Stimulated activated effector memory CD8-positive, alpha-beta T cell treated with anti-CD3 and anti-CD28 coated beads, Interleukin-12 subunit alpha, Interleukin-12 subunit beta, amount 100 ng/mL, for 72 hours (primary cell): ENCODE measurements at regions not wholly inside any gene's neighbourhood (a gene's known extent, or its start where the extent isn't known, plus 50 kb on each side); places are given as distances from the start of the nearest gene placed in this dataset.

ENCODE experiments used
- ATAC-seq: fragments of 150-1000 bp; cut with Tn5 transposase; 2 replicates; pipeline ENCODE4 v1.10.0; 2021
- DNase-seq, 2 donors: peaks; one replicate each; pipeline ENCODE4 v3.0.0; 2021 to 2022; ENCODE audit warnings: low spot score in 2 of 2
- H3K27ac Mint-ChIP-seq: one replicate; pipeline ENCODE4 v1.8.0; 2022; ENCODE audit warnings: mild to moderate bottlenecking, mixed read lengths
- H3K36me3 Mint-ChIP-seq: one replicate; pipeline ENCODE4 v1.8.0; 2022; ENCODE audit warnings: mild to moderate bottlenecking, mixed read lengths
- H3K4me1 Mint-ChIP-seq: one replicate; pipeline ENCODE4 v1.8.0; 2022; ENCODE audit warnings: mixed read lengths
- H3K4me3 Mint-ChIP-seq: one replicate; pipeline ENCODE4 v1.8.0; 2022; ENCODE audit warnings: mild to moderate bottlenecking, mixed read lengths
- H3K9me3 Mint-ChIP-seq: one replicate; pipeline ENCODE4 v1.8.0; 2022; ENCODE audit warnings: mixed read lengths

DNA sequence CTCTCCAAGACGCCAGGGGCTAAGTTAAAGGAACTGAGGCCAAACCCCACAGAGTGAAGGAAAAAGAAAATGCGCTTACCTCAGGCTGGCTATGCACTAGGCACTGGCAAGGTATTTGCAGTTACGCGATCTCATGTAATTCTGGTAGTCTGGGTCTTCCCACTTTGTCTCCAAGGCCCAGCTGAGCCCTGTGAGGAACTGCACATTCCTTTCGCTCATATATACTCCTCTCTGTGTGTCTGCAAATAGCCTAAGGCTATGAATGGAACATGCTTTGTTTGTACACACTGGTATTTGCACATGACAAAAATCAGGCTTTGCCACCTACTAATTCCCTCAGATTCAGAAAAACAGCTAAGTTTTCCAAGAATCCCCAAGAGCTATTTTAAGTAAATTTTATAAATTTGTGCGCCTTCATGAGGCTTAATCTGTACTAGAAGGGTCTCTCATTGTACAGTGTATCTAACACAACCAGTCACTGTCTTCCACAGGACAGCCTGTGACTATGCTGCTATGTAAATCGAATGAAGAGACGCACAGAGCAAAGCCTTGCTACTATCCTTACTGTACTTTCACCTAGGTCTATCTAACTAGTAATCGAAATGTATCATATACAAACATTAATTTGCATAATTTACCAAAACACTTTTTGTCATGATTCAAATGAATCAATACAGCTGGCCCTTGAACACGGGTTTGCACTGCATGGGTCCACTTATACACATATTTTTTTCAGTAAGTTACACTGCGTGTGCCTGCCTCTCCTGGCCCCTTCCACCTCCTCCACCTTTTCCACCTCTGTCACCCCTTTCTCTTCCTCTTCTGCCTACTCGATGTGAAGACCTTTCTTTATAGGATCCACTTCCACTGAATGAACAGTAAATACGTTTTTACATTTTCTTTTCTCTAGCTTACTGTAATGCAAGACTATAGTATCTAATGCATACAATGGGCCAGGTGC is 87.0 kb downstream of the SIPA1L2 start:
- Mint-ChIP-seq H3K9me3 (no peaks in the 10 kb centered on the region), H3K4me1 (peaks cover 18% of the 10 kb centered on the region), H3K27ac (no peak overlapping the region), H3K36me3 (no peaks in the 10 kb centered on the region), H3K4me3 (no peak overlapping the region)
- no peak for DNase-seq
- ATAC-seq = no peak

DNA sequence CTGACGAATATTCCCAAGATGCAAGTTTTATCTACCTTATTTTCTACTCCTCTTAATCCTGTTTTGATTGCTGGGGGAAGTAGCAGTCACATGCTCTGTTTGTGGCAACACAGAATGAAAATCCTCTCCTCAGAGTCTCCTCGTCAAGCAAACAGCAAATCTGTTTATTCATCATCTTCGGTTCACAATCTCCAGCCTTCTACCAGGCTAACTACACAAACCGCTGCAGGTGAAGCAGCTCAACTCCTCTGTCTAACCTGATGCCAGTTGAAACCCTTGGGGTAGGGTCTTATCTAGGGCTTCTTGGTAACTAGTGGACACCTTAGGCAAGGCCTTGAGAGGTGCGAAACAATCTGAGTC is 91.0 kb downstream of the SIPA1L2 start:
- Mint-ChIP-seq H3K4me3 (no peak overlapping the region), H3K4me1 (peaks cover 20% of the 10 kb centered on the region), H3K36me3 (no peaks in the 10 kb centered on the region), H3K9me3 (no peaks in the 10 kb centered on the region), H3K27ac (no peak overlapping the region)
- no peak for ATAC-seq
- no peak for DNase-seq

DNA sequence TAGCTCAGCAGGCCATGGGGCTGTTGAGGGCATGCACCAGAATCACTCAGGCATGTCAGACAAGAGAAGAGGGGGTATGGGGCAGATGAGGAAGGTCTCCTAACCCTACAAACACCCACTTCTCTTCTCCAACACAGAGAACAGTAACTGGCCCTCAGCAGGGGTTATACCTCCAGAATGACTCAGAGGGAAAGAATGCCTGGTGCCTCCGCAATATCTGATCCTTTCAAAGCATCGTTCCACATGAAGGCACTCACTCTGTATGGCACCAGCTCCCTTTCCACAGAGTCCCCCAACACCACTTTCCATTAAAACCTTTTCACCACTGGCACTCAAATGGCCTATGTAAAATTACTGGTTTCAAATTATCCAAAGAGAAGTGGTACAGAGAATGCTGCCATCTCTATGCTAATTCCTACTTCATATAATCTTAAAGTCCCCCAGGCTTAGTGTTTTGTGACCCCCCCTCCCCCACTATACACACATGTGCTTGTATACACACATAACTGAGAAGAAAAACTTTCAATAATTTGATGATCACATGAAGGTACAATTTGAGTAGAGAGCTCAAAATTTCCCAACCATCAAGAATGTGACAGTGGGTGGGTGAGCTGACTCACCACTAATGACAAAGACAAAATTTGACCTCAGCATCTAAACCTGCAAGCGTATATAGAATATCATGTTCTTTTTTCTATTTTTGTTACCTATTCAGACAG is 91.5 kb downstream of the SIPA1L2 start:
- Mint-ChIP-seq H3K4me3 (no peak overlapping the region), H3K27ac (no peak overlapping the region), H3K4me1 (peaks cover 20% of the 10 kb centered on the region), H3K36me3 (no peaks in the 10 kb centered on the region), H3K9me3 (no peaks in the 10 kb centered on the region)
- ATAC-seq (peak; percentile 82), DNase-seq (no peak)

DNA sequence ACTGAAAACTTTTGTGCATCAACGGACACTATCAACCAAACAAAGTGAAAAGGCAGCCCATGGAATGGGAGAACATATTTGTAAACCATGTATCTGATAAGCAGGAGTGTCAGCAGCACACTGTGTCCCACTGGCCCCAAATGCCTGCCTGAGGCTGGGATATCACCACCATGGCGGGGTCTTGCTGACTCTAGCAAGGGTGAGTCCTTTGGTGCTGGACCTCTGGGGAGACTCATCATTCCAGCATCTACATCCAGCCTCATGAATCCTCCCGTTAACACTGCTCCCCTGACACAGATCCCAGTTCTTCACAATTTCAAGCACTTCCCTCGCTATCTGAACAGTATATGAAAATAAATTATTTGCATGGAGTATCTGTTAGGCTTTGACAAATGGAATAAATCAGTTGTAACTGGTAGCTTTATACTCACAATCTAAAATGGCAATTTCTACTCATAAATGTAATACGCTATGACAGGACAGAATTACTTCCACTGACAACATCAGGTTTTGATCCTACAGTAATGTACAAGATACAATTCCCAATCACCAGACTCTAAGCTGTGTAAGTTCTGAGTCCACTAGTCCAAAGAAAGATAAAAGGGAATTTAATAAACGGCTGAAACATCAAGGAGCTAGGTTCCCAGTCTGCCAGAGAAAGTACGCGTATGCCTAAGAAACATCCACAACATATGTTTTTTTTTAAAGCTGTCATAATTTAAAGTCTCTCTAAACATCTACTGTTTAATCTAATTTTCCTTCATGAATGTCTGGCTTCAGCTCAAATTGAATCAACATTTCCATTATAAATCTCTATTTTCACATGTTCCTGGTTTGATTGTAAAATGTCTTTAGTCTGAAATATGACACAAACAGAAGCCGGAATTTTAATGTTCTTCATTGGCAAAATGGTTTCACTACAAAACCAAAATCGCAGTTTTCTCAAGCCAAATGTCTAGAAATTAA is 95.1 kb downstream of the SIPA1L2 start:
- Mint-ChIP-seq H3K9me3 (no peaks in the 10 kb centered on the region), H3K36me3 (no peaks in the 10 kb centered on the region), H3K4me3 (no peak overlapping the region), H3K27ac (no peak overlapping the region), H3K4me1 (peaks cover 32% of the 10 kb centered on the region)
- DNase-seq (no peak), ATAC-seq (no peak)

DNA sequence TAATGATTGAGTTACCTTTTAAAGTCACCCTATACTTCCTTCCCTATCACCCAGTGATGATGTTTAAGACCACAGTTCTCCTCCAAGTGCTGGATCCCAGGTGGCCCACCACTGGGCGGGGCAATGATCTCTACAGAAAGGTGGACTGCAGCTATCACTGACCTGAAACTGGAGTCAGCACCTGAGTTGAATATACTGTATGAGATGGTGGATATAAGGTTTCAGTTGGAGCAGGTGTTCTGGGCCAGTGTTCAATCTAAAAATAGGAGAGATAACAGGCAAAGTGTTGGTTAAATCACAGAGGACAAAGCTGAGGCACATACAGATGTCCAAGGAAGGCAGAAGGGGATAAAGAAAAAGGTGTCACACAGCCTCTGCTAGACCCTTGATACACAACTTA is 96.6 kb downstream of the SIPA1L2 start:
- Mint-ChIP-seq H3K36me3 (no peaks in the 10 kb centered on the region), H3K27ac (no peak overlapping the region)

GRCh38 chr1:232532901-232533300 is 97.0 kb downstream of the SIPA1L2 start:
- Mint-ChIP-seq H3K36me3 (no peaks in the 10 kb centered on the region), H3K9me3 (no peaks in the 10 kb centered on the region), H3K4me3 (no peak overlapping the region), H3K4me1 (peaks cover 29% of the 10 kb centered on the region), H3K27ac (no peak overlapping the region)
- no peak for ATAC-seq
- DNase-seq = no peak

More for the DNA sequence above, 96.6 kb downstream of the SIPA1L2 start:
- Mint-ChIP-seq H3K4me3 (no peak overlapping the region), H3K9me3 (no peaks in the 10 kb centered on the region), H3K4me1 (peaks cover 30% of the 10 kb centered on the region)
- DNase-seq (no peak), ATAC-seq (no peak)

- ATAC-seq (no peak), DNase-seq (no peak)
- H3K9me3 Mint-ChIP-seq = no peaks in the 10 kb centered on the region
- peaks cover 27% of the 10 kb centered on the region for H3K4me1 Mint-ChIP-seq
- H3K4me3 Mint-ChIP-seq = no peak overlapping the region
- no peak overlapping the region for H3K27ac Mint-ChIP-seq
- H3K36me3 Mint-ChIP-seq = no peaks in the 10 kb centered on the region
Measured at GRCh38 chr1:232531291-232531690, 98.6 kb downstream of the SIPA1L2 start.

- DNase-seq = no peak
- Mint-ChIP-seq H3K27ac (no peak overlapping the region), H3K4me3 (no peak overlapping the region), H3K9me3 (no peaks in the 10 kb centered on the region), H3K4me1 (peaks cover 27% of the 10 kb centered on the region), H3K36me3 (no peaks in the 10 kb centered on the region)
- ATAC-seq = peak; percentile 36
Measured at GRCh38 chr1:232529747-232530146, 100.2 kb downstream of the SIPA1L2 start.

GRCh38 chr1:232528472-232529089 is 101.4 kb downstream of the SIPA1L2 start:
- peaks cover 27% of the 10 kb centered on the region for H3K4me1 Mint-ChIP-seq
- H3K4me3 Mint-ChIP-seq = peak overlapping the region; percentile 2
- H3K36me3 Mint-ChIP-seq = no peaks in the 10 kb centered on the region
- H3K27ac Mint-ChIP-seq = no peak overlapping the region
- no peak for DNase-seq
- ATAC-seq = peak; percentile 95
- no peaks in the 10 kb centered on the region for H3K9me3 Mint-ChIP-seq

- H3K9me3 Mint-ChIP-seq = no peaks in the 10 kb centered on the region
- no peak overlapping the region for H3K4me3 Mint-ChIP-seq
- H3K4me1 Mint-ChIP-seq = peaks cover 24% of the 10 kb centered on the region
- H3K27ac Mint-ChIP-seq = no peak overlapping the region
- no peaks in the 10 kb centered on the region for H3K36me3 Mint-ChIP-seq
- ATAC-seq (no peak), DNase-seq (no peak)
Measured at GRCh38 chr1:232524056-232524455, 105.9 kb downstream of the SIPA1L2 start.

- H3K27ac Mint-ChIP-seq = no peak overlapping the region
- ATAC-seq = no peak
Measured at GRCh38 chr1:232522189-232522588, 107.7 kb downstream of the SIPA1L2 start.

DNA sequence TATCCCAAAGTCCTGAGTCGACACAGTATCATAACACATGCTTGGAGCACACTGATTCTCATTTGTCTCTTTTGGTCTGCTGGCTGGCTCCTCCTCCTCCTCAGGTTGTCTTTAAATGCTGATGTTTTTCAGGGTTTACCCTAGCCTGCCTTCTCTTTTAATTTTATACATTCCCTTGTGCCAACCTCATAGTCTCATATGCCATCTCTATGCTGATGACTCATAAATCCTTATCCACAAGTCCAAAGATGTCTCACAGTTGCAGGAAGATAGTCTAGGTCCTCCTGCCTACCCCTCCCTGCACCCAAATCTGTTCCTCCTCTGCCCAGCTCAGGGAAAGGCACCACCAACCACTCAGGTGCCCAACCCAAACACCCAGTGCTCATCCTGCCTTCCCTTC is 108.3 kb downstream of the SIPA1L2 start:
- Mint-ChIP-seq H3K36me3 (no peaks in the 10 kb centered on the region), H3K9me3 (no peaks in the 10 kb centered on the region), H3K4me1 (peaks cover 18% of the 10 kb centered on the region), H3K4me3 (no peak overlapping the region), H3K27ac (no peak overlapping the region)
- DNase-seq (no peak), ATAC-seq (no peak)

More at GRCh38 chr1:232522189-232522588, 107.7 kb downstream of the SIPA1L2 start:
- no peak overlapping the region for H3K4me3 Mint-ChIP-seq
- no peak for DNase-seq
- H3K36me3 Mint-ChIP-seq = no peaks in the 10 kb centered on the region
- no peaks in the 10 kb centered on the region for H3K9me3 Mint-ChIP-seq
- H3K4me1 Mint-ChIP-seq = peaks cover 18% of the 10 kb centered on the region

- ATAC-seq (no peak), DNase-seq (no peak)
- Mint-ChIP-seq H3K4me3 (no peak overlapping the region), H3K27ac (no peak overlapping the region), H3K9me3 (no peaks in the 10 kb centered on the region), H3K36me3 (no peaks in the 10 kb centered on the region), H3K4me1 (peaks cover 18% of the 10 kb centered on the region)
Measured at GRCh38 chr1:232519186-232519585, 110.7 kb downstream of the SIPA1L2 start.

- H3K4me1 Mint-ChIP-seq = peaks cover 18% of the 10 kb centered on the region
- no peaks in the 10 kb centered on the region for H3K36me3 Mint-ChIP-seq
- no peak overlapping the region for H3K4me3 Mint-ChIP-seq
- H3K9me3 Mint-ChIP-seq = no peaks in the 10 kb centered on the region
- no peak for DNase-seq
- ATAC-seq = no peak
- no peak overlapping the region for H3K27ac Mint-ChIP-seq
Measured at GRCh38 chr1:232518349-232518748, 111.6 kb downstream of the SIPA1L2 start.

GRCh38 chr1:232517204-232517603 is 112.7 kb downstream of the SIPA1L2 start:
- Mint-ChIP-seq H3K4me3 (no peak overlapping the region), H3K4me1 (peaks cover 15% of the 10 kb centered on the region), H3K36me3 (no peaks in the 10 kb centered on the region)

More at GRCh38 chr1:232517204-232517603, 112.7 kb downstream of the SIPA1L2 start:
- no peaks in the 10 kb centered on the region for H3K9me3 Mint-ChIP-seq
- no peak for DNase-seq
- no peak overlapping the region for H3K27ac Mint-ChIP-seq
- no peak for ATAC-seq
